Activated naive CD4-positive, alpha-beta T cell treated with anti-CD3 and anti-CD28 coated beads, Interleukin-2, amount 10 ng/mL, durations not matched to agents 7 days and 5 days (primary cell): ENCODE measurements at regions not wholly inside any gene's neighbourhood (a gene's known extent, or its start where the extent isn't known, plus 50 kb on each side); places are given as distances from the start of the nearest gene placed in this dataset.
"Not testable (repeated sequence)": the region's sequence is repeated elsewhere in the genome, so short reads cannot be mapped to it uniquely, and the experiment has no call there.

Source experiments
- CTCF ChIA-PET: fragments of 350-600 bp; sonication (Branson Sonifier 250); formaldehyde crosslinking; loops from one replicate; lab custom pipeline; 2021; ENCODE audit warnings: antibody characterized with exemption; lab: Charles Lee
- DNase-seq: peaks from one replicate; pipeline ENCODE4 v3.0.0-alpha.2; 2020
- H3K27ac Mint-ChIP-seq: one replicate; pipeline ENCODE4 v1.8.0; 2021; ENCODE audit warnings: mild to moderate bottlenecking, moderate library complexity, mixed read lengths
- H3K27me3 Mint-ChIP-seq: one replicate; pipeline ENCODE4 v1.8.0; 2021; ENCODE audit warnings: mild to moderate bottlenecking, mixed read lengths
- H3K36me3 Mint-ChIP-seq: one replicate; pipeline ENCODE4 v1.8.0; 2021; ENCODE audit warnings: mixed read lengths
- H3K4me1 Mint-ChIP-seq: one replicate; pipeline ENCODE4 v1.8.0; 2021; ENCODE audit warnings: mixed read lengths
- H3K4me3 Mint-ChIP-seq: one replicate; pipeline ENCODE4 v1.8.0; 2021; ENCODE audit warnings: mild to moderate bottlenecking, moderate library complexity, mixed read lengths
- H3K9me3 Mint-ChIP-seq: one replicate; pipeline ENCODE4 v1.8.0; 2021; ENCODE audit warnings: mixed read lengths

DNA sequence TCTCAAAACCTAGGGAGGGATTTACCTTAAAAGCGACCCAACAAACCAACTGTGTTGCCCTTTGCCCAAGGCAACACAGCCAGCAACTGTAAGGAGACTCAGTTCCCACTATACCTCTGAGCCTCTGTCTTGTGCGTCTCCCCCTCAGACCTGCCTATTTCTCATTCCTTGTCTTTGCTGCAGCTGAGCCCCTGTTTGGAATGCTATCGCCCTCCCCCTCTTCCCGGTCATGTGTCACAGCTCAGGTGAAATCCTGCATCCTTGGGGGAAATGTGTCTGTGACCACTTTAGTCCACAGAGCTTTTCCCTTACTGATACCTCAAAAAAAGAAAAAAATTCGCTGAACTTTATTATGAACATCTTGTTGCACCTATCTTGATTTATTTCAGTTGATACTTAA lies 52.0 kb upstream of the LRIG1 start:
- peaks cover 6% of the 10 kb centered on the region for H3K4me1 Mint-ChIP-seq
- no peak for DNase-seq
- H3K27me3 Mint-ChIP-seq = peaks cover 5% of the 10 kb centered on the region
- no peak overlapping the region for H3K4me3 Mint-ChIP-seq
- no peaks in the 10 kb centered on the region for H3K36me3 Mint-ChIP-seq
- no peaks in the 10 kb centered on the region for H3K9me3 Mint-ChIP-seq
- no peak overlapping the region for H3K27ac Mint-ChIP-seq
- CTCF ChIA-PET = no interaction called here

DNA sequence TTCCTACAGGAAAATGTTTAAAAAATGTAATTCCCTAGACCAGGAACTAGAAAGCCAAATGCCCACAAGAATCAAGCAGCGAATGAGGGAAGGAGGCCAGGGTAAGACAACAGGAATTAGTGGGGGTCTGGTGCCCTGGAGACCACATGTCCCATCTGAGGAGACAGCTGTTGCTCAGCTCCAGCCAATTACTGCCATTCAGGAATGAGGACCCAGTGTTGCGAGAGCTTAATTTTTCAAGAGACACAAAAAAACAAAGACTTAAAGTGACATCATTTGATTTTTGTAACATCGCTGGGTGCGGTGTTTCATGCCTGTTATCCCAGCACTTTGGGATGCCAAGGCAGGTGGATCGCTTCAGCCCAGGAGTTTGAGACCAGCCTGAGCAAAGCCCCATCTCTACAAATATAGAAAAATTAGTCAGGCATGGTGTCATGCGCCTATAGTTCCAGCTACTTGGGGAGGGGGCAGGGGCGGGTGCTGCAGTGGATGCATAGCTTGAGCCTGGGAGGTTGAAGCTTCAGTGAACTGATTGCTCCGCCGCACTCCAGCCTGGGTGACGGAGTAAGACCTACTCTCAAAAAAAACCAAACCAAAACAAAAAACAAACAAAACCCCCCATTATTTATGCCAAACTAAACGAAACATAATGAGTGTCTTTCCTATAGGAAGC lies 52.8 kb upstream of the LRIG1 start:
- Mint-ChIP-seq H3K4me1 (peaks cover 6% of the 10 kb centered on the region), H3K36me3 (no peaks in the 10 kb centered on the region), H3K27me3 (peaks cover 5% of the 10 kb centered on the region), H3K4me3 (no peak overlapping the region), H3K9me3 (no peaks in the 10 kb centered on the region), H3K27ac (no peak overlapping the region)
- no peak for DNase-seq
- CTCF ChIA-PET = no interaction called here

DNA sequence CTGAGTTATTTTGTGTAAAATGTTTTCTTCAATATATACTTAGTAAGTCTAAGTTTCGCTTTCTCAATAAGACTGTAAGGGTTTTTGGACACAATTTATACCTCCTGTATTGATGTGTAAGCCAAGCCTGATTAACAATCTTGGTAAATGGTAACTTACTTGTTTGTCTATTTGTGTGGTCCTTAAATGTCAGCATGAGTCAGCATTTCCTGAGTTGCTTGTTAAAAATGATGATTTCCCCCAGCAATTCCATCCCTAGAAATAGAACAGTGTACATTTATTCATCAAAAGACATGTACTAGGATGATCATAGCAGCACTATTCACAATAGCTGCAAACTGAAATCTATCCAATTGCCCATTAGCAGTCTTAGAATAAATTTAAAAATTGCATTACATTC lies 53.4 kb upstream of the LRIG1 start:
- CTCF ChIA-PET = no interaction called here
- no peaks in the 10 kb centered on the region for H3K36me3 Mint-ChIP-seq
- H3K4me1 Mint-ChIP-seq = peaks cover 6% of the 10 kb centered on the region
- no peak for DNase-seq
- H3K4me3 Mint-ChIP-seq = no peak overlapping the region
- H3K27me3 Mint-ChIP-seq = peaks cover 5% of the 10 kb centered on the region
- no peak overlapping the region for H3K27ac Mint-ChIP-seq
- peaks cover 6% of the 10 kb centered on the region for H3K9me3 Mint-ChIP-seq

DNA sequence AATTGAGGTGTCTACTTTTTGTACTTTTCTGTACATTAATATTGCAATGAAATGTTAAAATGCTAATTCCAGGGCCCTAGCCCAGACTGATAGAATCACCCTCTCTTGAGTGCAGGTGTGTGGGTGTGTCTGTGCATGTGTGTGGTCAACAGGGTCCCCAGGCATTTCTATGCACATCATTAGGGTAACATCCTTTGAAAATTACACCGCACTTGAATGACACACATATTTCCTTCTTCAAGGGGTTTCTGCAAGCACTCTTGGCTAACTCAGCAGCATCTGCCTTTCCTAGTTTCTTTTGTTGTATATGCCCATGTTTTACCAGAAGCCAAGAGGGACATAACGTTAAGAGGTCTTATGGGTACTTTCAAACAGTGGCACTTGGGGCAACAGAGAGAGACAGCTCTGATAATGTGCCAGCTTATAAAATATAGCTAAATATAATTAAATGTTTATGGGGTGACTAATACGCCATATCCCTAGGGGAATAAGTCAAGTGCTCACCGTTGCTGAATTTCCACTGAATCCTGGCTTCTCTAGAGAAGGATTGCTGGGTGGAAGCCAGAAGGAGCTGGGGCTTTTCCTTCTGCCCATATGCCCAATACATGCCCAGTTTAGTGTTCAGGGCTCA lies 54.5 kb upstream of the LRIG1 start:
- CTCF ChIA-PET = no interaction called here
- peaks cover 5% of the 10 kb centered on the region for H3K27me3 Mint-ChIP-seq

DNA sequence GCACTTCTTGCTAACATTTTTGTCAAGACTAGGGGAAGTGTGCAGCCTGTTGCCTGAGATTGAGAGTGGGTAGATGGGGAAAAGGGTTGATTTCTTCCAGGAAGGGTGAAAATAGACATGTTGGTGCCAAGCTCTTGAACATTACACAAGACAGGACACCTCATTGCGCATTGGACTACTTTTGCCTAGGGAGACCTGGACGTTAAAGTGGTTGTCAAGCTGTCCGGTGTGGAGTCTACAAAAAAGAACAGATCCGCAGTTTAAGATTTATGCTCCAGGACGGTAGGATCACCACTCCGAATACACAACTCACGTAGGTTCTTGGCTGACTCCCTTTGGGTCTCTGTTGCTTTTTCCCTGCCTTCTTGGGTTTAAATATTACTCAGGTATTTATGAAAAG lies 56.3 kb upstream of the LRIG1 start:
- CTCF ChIA-PET = no interaction called here
- Mint-ChIP-seq H3K27me3 (peaks cover 5% of the 10 kb centered on the region), H3K27ac (no peak overlapping the region), H3K4me1 (peaks cover 6% of the 10 kb centered on the region), H3K9me3 (peaks cover 14% of the 10 kb centered on the region), H3K4me3 (no peak overlapping the region), H3K36me3 (peaks cover 3% of the 10 kb centered on the region)
- DNase-seq = no peak

More for the DNA sequence above, 54.5 kb upstream of the LRIG1 start:
- Mint-ChIP-seq H3K36me3 (peaks cover under 1% of the 10 kb centered on the region), H3K27ac (no peak overlapping the region), H3K4me3 (no peak overlapping the region), H3K4me1 (peaks cover 6% of the 10 kb centered on the region), H3K9me3 (peaks cover 10% of the 10 kb centered on the region)
- DNase-seq = no peak

DNA sequence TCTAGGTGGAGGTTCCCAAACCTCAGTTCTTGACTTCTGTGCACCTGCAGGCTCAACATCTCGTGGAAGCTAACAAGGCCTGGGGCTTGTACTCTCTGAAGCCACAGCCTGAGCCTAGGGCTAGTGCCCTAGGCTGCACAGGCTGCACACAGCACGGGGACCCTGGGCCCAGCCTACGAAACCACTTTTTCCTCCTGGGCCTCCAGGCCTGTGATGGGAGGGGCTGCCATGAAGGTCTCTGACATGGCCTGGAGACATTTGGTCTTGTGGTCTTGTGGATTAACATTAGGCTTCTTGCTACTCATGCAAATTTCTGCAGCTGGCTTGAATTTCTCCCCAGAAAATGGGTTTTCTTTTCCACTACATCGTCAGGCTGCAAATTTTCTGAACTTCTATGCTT lies 59.1 kb upstream of the LRIG1 start:
- peaks cover 14% of the 10 kb centered on the region for H3K9me3 Mint-ChIP-seq
- H3K4me1 Mint-ChIP-seq, DNase-seq, H3K4me3 Mint-ChIP-seq, H3K36me3 Mint-ChIP-seq, H3K27me3 Mint-ChIP-seq, CTCF ChIA-PET, H3K27ac Mint-ChIP-seq: not testable (repeated sequence)

DNA sequence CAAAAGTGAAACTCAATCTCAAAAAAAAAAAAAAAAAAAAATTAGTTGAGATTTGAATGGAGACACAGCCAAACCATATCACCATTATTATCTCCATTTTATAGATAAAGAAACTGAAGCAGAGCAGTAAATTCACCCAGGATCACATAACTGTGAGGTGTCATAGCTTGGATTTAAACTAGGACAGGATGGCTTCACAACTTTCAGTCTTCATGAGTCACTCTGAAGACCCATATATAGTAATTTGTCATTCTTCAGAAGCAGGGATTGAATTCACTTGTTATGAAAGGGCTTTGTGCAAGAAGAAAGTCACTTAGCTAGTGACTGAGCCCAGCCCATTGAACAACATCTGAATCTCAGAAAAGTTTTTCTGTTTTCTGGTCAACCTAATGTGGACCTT lies 60.5 kb upstream of the LRIG1 start:
- CTCF ChIA-PET = interaction anchor here (0.9 kb wide), 1 partner anchor 10 kb away, joined by 3 read pairs; no protein-coding TSS in a partner anchor
- Mint-ChIP-seq H3K9me3 (peaks cover 14% of the 10 kb centered on the region), H3K36me3 (peaks cover 3% of the 10 kb centered on the region), H3K27me3 (peaks cover 8% of the 10 kb centered on the region), H3K4me1 (no peaks in the 10 kb centered on the region), H3K27ac (no peak overlapping the region), H3K4me3 (no peak overlapping the region)
- DNase-seq = no peak

DNA sequence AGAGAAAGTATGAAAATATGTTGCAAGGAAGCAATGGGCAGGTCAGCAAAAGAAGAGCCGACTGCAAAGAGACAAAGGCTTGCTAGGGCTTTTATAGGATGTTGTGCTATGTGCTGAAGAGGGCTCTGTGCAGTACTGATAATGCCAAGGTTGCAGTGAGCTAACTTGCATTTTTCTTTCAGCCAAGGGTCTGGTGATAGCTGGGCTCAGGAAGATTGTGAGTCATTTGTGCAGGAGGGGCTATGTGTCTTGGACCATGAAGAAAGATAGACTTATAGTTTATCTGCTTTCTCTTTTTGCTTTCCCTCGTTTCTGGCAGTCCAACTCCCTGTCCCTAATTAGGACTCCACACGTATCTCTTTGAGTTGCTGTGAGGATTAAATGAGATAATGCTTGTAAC lies 64.5 kb upstream of the LRIG1 start:
- Mint-ChIP-seq H3K27ac (no peak overlapping the region), H3K36me3 (peaks cover 3% of the 10 kb centered on the region), H3K27me3 (peaks cover 3% of the 10 kb centered on the region), H3K4me3 (no peak overlapping the region), H3K4me1 (no peaks in the 10 kb centered on the region), H3K9me3 (peaks cover 5% of the 10 kb centered on the region)
- no peak for DNase-seq
- CTCF ChIA-PET = no interaction called here

DNA sequence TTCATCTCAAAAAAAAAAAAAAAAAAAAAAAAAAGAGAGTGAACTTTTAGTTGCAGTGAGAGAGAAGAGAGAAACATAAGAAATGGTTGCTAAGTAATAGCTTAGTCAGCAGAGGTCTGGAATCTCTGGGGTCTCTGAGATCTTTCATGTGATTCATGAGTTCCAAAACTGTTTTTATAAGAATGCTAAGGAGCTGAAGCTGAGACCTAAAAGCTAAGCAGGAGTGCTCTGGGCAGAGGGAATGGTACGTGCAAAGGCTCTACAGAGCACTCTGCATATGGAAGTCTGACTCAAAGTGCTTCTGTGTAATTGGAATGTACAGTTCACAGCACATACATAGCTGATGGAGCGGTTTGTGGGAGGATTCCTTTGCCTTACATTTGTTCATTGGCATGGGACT lies 66.3 kb upstream of the LRIG1 start:
- H3K36me3 Mint-ChIP-seq = no peaks in the 10 kb centered on the region
- H3K27me3 Mint-ChIP-seq = peaks cover 3% of the 10 kb centered on the region
- no peaks in the 10 kb centered on the region for H3K9me3 Mint-ChIP-seq
- no peak for DNase-seq
- H3K27ac Mint-ChIP-seq = no peak overlapping the region
- no peak overlapping the region for H3K4me3 Mint-ChIP-seq
- CTCF ChIA-PET = interaction anchor here (1.3 kb wide), 1 partner anchor 21 kb away, joined by 3 read pairs; no protein-coding TSS in a partner anchor
- H3K4me1 Mint-ChIP-seq = no peaks in the 10 kb centered on the region

DNA sequence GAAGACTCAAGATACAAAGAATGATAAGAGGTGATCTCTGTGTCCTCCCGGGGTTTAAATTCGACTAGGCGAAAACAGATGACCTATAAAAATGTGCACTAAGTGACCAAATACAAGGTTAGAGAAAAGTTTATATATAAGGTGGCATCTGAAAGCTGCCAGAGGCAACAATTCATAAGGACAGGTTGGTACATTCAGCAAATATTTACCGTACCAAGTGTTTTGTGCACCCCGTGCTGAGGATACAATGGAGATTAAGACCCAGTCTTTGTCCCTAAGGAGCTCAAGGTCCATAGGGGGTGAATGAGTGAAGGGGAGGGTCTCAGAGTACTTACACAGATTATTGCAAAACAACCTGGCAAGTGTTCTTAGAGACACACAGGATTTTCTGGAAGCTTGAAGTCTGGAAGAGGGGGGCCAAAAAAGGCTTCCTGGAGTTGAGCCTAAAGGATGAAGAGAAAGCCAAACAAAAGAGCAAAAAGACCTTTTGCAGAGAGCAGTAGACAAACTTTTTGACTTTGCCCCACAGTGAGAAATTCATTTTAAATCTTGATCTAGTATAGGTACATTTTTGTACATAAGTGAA lies 71.4 kb upstream of the LRIG1 start:
- CTCF ChIA-PET = no interaction called here
- DNase-seq = no peak
- Mint-ChIP-seq H3K4me3 (no peak overlapping the region), H3K4me1 (peaks cover 4% of the 10 kb centered on the region), H3K36me3 (no peaks in the 10 kb centered on the region), H3K9me3 (no peaks in the 10 kb centered on the region), H3K27me3 (no peaks in the 10 kb centered on the region), H3K27ac (no peak overlapping the region)

DNA sequence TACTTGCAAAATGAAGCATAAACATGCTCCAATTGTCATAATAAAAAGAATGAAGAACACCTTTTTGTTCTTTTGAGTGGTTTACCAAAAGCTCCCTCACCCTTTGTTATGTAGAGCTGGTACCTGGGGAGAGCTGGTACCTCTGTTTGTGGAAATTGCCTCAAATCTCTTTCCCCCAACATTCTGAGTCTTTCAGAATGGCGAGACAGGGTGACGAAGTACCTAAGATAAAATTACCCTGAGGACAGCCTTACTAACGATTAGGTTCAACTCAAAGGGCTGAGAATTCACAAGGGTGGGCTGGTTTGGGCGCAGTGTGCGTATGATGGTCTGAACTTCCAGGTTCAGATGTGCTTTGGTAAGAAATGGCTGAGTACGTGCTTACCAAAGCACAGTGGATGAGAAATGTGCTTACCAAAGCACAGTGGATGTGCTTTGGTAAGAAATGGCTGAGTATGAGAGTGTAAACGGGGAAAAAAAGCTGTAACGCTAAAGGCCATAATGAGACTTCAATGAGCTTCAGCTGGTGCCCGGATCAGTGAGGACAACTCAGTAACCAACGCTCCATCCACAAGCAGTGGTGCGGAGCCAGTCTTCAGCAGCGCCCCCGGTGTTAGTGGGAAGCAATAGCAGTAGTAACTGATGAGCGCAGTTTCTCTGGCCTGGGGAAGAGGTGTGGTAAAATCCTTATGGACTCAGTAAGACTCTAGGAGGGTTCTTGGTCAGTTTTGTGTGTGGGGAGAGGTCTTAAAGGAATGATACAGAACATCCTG lies 72.3 kb upstream of the LRIG1 start:
- Mint-ChIP-seq H3K27ac (no peak overlapping the region), H3K36me3 (no peaks in the 10 kb centered on the region), H3K27me3 (no peaks in the 10 kb centered on the region), H3K4me3 (no peak overlapping the region), H3K4me1 (peaks cover 4% of the 10 kb centered on the region), H3K9me3 (no peaks in the 10 kb centered on the region)
- CTCF ChIA-PET = no interaction called here
- DNase-seq = no peak

DNA sequence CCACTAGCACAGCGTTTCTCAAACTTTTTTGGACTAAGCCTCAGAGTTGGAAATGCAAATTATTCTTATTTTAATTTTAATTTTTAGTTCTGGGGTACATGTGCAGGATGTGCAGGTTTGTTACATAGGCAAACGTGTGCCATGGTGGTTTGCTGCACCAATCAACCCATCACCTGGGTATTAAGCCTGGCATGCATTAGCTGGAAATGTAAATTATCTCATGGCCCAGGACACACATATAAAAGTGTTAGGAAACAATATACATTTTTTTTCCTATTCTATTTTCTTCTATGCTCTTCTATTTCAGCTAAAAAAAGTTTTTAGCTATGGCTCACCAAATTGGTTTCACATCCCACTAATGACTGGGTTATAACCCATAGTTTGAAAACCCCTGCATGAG lies 73.3 kb upstream of the LRIG1 start:
- Mint-ChIP-seq H3K27me3 (peaks cover 5% of the 10 kb centered on the region), H3K4me1 (peaks cover 4% of the 10 kb centered on the region), H3K36me3 (no peaks in the 10 kb centered on the region), H3K27ac (no peak overlapping the region), H3K4me3 (no peak overlapping the region), H3K9me3 (peaks cover 6% of the 10 kb centered on the region)
- no peak for DNase-seq
- CTCF ChIA-PET = no interaction called here

DNA sequence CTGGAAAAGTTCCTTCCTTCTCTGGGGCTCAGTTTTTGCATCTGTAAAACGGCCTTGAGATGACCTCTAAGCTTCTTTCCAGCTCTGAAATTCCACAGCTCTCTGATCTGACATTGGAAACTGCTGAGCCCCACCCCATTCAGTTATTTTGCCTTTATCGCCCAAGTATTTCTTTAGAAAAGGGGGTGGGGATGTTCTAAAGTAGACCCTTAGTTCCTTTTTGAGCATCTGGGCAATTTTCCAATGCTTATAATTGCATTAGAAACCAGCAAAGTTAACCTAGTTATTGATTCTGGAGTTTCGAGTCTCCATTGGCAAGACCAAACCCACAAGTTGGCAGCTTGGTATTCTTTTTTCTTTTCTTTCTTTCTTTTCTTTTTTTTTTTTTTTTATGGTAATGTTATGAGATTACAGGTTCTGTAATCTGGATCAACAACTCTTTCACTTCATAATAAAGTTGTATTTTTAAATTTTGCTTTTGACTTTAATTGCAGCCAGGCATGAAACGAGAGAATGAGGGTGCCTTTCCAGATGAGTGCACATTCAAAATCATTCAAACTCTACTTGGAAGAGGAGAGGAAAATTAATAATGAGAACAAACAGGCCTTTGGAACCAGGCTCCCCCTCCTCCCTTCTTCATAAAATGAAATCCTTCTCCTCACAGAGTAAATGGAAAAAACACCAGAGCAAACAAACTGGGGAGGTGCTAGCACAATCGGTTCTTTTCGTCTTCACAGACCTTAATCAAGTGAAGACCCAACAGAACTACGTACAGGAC lies 76.8 kb upstream of the LRIG1 start:
- Mint-ChIP-seq H3K36me3 (no peaks in the 10 kb centered on the region), H3K27me3 (peaks cover 11% of the 10 kb centered on the region), H3K27ac (no peak overlapping the region), H3K4me3 (no peak overlapping the region), H3K4me1 (peaks cover 5% of the 10 kb centered on the region), H3K9me3 (peaks cover 9% of the 10 kb centered on the region)
- CTCF ChIA-PET = no interaction called here
- no peak for DNase-seq

DNA sequence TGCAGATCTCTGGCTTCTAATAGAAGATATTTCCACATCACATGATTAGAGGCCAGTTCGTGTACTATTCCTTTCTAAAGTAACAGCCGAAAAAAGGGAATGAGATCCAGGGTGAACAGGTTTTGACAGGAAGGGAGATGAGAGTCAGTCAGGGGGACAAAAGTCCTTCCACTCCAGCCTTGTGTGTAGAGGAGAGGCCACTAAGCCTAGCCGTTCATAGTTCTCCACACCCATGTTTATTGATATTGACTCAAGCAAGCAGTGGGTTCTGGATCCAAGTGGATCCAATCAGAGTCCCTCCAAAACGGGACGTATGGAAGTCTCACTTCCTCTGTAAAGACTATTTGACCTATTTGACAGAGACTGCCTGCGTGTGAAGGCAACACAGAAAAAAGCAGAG lies 80.4 kb upstream of the LRIG1 start:
- no peaks in the 10 kb centered on the region for H3K36me3 Mint-ChIP-seq
- no peak overlapping the region for H3K27ac Mint-ChIP-seq
- CTCF ChIA-PET = no interaction called here
- H3K4me3 Mint-ChIP-seq = no peak overlapping the region
- H3K9me3 Mint-ChIP-seq = peaks cover 9% of the 10 kb centered on the region
- no peak for DNase-seq
- H3K4me1 Mint-ChIP-seq = peaks cover 9% of the 10 kb centered on the region
- H3K27me3 Mint-ChIP-seq = peaks cover 21% of the 10 kb centered on the region
